Right lobe of liver (tissue), 4 donors: ENCODE measurements at regions not wholly inside any gene's neighbourhood (a gene's known extent, or its start where the extent isn't known, plus 50 kb on each side); places are given as distances from the start of the nearest gene placed in this dataset.
"Not testable (repeated sequence)": the region's sequence is repeated elsewhere in the genome, so short reads cannot be mapped to it uniquely, and the experiment has no call there.

Experiments used
- POLR2A ChIP-seq: fragments of 450-650 bp; IDR thresholded peaks from one replicate; pipeline ENCODE4 v1.6.1; 2017; ENCODE audit warnings: antibody characterized with exemption, mild to moderate bottlenecking
- TF ChIP-seq, protein P1 (sequence below), 4 donors: fragments of 200-600 bp in 3 of 4; fragments of 450-650 bp in 1 of 4; IDR thresholded peaks; one replicate each; pipeline versions ENCODE4 v1.5.1 to v1.8.0; 2016 to 2022; ENCODE audit warnings: antibody characterized with exemption in 4 of 4, mild to moderate bottlenecking in 2 of 4
- donor health status: DM: no; HTN: no; CAD: no.
- donor health status: DM: no; HTN: no; CAD: no.
- donor health status: DM: no; HTN: yes; CAD: no.

DNA sequence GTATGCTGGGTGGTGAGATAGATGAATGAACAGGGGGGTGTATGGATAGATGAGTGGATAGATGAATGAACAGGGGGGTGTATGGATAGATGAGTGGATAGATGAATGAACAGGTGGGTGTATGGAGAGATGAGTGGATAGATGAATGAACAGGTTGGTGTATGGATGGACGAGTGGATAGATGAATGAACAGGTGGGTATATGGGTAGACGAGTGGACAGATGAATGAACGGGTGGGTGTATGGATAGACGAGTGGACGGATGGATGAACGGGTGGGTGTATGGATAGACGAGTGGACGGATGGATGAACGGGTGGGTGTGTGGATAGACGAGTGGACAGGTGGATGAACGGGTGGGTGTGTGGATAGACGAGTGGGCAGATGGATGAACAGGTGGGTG is 110.3 kb upstream of the ZNF469 start:
- TF ChIP-seq, protein P1, sequence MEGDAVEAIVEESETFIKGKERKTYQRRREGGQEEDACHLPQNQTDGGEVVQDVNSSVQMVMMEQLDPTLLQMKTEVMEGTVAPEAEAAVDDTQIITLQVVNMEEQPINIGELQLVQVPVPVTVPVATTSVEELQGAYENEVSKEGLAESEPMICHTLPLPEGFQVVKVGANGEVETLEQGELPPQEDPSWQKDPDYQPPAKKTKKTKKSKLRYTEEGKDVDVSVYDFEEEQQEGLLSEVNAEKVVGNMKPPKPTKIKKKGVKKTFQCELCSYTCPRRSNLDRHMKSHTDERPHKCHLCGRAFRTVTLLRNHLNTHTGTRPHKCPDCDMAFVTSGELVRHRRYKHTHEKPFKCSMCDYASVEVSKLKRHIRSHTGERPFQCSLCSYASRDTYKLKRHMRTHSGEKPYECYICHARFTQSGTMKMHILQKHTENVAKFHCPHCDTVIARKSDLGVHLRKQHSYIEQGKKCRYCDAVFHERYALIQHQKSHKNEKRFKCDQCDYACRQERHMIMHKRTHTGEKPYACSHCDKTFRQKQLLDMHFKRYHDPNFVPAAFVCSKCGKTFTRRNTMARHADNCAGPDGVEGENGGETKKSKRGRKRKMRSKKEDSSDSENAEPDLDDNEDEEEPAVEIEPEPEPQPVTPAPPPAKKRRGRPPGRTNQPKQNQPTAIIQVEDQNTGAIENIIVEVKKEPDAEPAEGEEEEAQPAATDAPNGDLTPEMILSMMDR (IDR thresholded peaks at IDR 0.05): not testable (repeated sequence)
- not testable (repeated sequence) for TF ChIP-seq POLR2A
